Stimulated activated CD8-positive, alpha-beta memory T cell treated with anti-CD3 and anti-CD28 coated beads, Interleukin-15, amount 100 ng/mL, for 24 hours (primary cell): ENCODE measurements at regions not wholly inside any gene's neighbourhood (a gene's known extent, or its start where the extent isn't known, plus 50 kb on each side); places are given as distances from the start of the nearest gene placed in this dataset.

Experiments
- DNase-seq: peaks from one replicate; pipeline ENCODE4 v3.0.0-alpha.2; 2020; ENCODE audit warnings: low read depth

GRCh38 chr1:239539051-239539450 lies 152.7 kb downstream of the CHRM3 start:
- DNase-seq = no peak

GRCh38 chr1:239539812-239540211 lies 153.4 kb downstream of the CHRM3 start:
- DNase-seq = no peak

DNA sequence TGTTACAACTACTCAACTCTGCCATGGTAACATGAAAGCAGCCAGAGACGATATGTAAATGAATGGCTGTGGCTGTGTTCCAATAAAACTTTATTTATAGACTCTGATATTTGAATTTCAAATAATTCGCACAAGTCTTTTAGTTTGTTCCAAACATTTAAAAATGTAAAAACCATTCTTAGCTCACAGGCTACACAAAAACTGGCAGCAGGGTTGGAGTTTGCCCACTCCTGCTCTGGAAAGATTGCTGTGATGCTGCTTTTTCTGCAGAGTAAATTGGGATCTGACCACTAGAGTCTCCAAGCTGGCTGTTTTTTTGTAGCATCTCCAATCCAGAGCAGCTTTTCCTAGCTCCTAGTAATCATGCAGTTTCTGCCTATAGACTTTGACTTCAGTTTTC lies 157.5 kb downstream of the CHRM3 start:
- no peak for DNase-seq

- no peak for DNase-seq
Observed at GRCh38 chr1:239545466-239545865, 159.1 kb downstream of the CHRM3 start.

- no peak for DNase-seq
Observed at GRCh38 chr1:239547987-239548386, 161.6 kb downstream of the CHRM3 start.

GRCh38 chr1:239550178-239550577 lies 163.8 kb downstream of the CHRM3 start:
- no peak for DNase-seq

- DNase-seq = no peak
Observed at GRCh38 chr1:239555350-239555749, 169.0 kb downstream of the CHRM3 start.

DNA sequence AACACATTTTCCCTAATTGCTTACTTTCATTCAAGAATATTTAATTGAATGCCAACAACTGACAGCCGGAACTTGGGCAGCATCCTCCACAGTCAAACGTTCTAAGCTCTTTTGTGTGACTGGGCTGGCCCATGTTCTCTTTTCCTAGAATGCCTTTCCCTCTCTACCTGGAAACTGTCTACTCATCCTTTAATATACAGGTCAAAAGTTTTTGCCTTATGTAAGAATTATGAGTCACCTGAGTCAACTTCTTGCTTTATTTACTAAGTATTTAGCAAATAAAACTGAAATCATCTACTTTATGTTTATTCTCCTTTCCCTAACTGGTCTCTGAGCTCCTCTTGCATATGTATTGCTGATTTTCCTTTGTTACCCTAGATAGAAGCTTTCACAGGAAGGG lies 172.2 kb downstream of the CHRM3 start:
- no peak for DNase-seq

GRCh38 chr1:239558991-239559390 lies 172.6 kb downstream of the CHRM3 start:
- no peak for DNase-seq

DNA sequence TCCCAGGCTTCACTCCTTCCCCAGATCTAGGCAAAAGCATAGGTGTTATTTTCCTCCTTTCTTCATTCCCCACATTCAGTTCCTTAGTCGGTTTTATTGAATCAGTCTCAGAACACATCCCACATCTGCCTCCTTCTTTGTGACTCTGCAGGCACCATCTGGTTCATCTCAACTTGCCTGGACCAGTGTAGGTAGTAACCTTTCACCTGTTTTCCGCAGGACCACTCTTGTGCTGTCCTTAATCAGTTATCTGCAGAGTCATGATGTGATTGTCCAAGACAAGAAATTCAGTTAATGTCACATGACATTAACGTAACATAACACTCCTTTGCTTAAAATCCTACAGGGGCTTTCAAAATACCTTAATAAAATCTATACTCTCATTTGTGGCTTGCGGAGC lies 174.6 kb downstream of the CHRM3 start:
- DNase-seq = no peak

DNA sequence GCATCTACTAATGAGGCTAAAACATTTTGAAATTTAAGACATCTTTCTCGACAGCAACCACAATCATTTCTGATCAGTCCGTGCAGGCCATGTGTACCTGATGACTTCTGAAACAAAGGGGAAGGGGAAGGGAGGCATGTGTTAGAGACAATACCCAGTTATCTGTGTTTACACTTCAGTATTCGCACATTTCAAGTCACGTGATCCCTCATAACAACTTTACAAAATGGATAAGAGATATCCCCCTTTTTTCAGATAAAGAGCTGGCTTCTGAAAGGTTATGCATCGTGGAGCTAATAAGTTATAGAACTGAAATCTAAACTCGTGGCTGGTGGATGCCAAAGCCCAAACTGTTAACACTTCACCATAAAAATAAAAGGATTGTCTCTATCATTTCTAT lies 175.7 kb downstream of the CHRM3 start:
- no peak for DNase-seq

DNA sequence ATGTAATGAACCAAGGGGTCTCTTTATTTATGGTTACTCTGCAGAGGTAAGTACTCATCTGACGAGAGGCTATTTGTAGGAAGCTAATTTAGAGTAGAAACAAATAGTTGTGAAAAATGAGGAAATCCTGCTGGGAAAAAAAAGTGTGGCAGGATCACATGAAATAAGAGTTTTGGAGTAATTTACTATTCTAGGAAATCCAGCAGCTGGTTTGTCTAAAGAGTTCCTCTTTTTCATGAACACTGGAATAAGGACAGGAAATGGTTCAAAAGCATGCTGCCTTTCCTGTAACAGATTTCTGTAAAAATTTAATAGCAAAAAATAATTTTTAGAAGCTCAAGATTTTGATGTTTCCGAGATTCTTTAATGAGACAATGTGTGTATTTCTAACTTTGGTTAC lies 177.3 kb downstream of the CHRM3 start:
- no peak for DNase-seq

GRCh38 chr1:239566074-239566473 lies 179.7 kb downstream of the CHRM3 start:
- no peak for DNase-seq

- DNase-seq = no peak
Observed at GRCh38 chr1:239570878-239571277, 184.5 kb downstream of the CHRM3 start.

GRCh38 chr1:239572183-239572582 lies 185.8 kb downstream of the CHRM3 start:
- DNase-seq = no peak

DNA sequence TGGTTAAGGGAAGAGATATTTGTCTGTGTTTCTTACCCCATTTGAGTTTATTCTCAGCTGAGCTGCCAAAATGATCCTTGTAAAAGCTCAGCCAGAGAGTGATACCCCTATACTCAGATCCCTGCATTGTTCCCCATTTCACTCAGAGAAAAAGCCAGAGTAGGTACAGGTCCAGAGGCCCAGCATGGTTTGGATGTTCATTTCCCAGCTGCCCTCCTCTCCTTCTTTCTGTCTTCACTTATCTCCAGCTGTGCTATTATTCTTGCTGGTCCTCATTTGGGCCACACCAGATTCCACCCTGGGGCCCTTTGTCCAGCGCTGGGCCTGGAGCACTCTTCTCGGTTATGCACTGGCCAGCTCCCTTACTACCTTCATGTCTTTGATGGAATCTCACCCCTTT lies 187.7 kb downstream of the CHRM3 start:
- DNase-seq = no peak

GRCh38 chr1:239575113-239575512 lies 188.7 kb downstream of the CHRM3 start:
- DNase-seq = no peak

DNA sequence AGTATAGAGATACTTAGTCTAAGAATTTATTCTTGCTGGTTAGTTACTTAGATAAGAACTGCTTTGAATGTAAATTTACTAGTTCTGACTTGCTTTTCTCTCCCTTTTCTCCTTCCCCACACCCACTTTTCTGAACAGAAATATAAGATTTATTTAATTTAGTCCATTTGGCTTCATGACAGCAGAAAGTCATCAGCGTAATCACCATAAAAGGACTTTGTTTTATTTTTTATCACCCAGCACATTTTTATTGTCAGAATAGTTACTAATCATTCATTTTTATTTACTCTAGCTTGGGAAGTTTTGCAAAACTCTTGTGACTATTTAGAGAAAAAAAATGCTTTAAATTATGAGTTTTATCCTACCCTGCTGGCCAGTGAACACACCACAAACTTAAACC lies 197.2 kb downstream of the CHRM3 start:
- DNase-seq = no peak

DNA sequence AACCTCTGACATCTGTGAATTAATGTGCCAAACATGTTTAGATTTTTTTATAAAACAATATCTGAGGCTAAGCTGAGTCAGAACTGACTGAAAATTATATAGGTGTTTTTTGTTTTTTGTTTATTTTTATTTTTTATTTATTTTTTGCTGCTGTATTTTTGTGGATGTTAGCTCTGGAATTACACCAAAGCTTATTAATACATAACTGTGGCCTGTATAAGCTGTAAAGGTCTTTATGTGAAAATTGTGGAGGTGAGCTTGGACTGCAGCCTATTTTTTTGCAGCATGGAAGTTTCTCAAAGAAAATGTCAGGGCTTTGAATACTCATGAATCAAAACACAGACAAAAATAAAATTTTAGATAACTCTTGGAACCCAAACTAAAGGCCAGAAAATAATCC lies 199.8 kb downstream of the CHRM3 start:
- no peak for DNase-seq

DNA sequence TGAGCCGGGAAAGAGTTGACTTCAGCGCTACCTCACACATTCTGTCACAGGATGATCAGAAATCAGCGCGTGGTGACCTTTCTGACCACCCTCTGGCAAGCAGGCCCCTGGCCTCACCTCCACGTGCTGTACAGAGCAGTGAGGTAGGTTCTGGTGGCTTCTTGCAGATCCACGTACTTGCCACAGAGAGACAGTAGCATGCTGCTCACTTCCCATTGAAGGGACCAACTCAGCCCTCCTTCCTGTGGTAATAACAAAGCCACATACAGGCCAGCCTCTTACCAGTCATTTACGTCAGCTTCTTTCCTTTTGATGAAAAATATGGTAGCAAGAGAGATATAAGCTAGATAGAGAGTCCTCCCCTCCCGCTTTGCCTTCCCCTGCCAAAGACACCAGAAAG lies 200.7 kb downstream of the CHRM3 start:
- no peak for DNase-seq

- no peak for DNase-seq
Observed at GRCh38 chr1:239587574-239588369, 201.4 kb downstream of the CHRM3 start.

GRCh38 chr1:239590556-239590955 lies 204.2 kb downstream of the CHRM3 start:
- DNase-seq = no peak

- DNase-seq = no peak
Observed at GRCh38 chr1:239593527-239593926, 207.2 kb downstream of the CHRM3 start.

GRCh38 chr1:239600588-239600987 lies 214.2 kb downstream of the CHRM3 start:
- no peak for DNase-seq
